ENCODE measurements at regions not wholly inside any gene's neighbourhood (a gene's known extent, or its start where the extent isn't known, plus 50 kb on each side); places are given as distances from the start of the nearest gene placed in this dataset.

DNA sequence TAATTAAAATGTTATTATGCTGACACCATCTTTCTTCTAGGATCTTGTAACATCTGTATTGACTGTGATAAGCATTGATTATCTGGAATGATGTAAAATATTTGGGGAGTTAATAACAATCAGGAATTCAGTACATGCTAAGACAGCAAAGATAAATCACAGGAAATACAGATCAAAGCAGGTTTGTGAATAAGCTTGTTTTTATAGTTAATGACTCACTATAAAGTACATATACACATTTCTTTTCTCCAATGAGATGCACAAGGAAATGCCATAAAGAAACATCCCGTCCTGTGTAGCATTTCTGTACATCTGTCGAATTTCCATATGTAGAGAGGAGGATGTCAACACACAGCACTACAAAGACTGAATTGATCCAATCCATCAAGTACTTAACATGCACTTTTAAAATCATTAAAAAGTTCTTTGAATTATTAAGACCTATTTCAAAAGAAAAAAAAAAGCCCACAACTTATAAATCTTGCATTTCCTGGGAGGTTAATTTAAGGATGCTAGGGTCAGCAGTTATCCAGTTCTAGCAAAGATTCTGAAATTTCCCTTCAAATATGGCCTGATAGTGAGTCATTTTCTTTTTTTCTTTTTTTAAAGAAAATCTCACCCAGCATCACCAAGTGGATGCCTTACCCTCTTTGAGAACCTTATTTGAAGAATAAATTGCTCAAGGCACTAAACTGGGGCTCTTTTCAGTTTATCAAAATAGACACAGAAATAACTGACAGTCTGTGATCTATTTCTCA is 243.2 kb upstream of the NR5A2 start:
- ATAC-seq, result no peak

GRCh38 chr1:199786695-199787094 is 240.8 kb upstream of the NR5A2 start:
- ATAC-seq (no peak), DNase-seq (ENCODE audit: low spot score in 2 of 2) (no peak)
- Mint-ChIP-seq H3K27ac (no peak overlapping the region), H3K36me3 (no peaks in the 10 kb centered on the region), H3K9me3 (no peaks in the 10 kb centered on the region)

More for the DNA sequence above, 243.2 kb upstream of the NR5A2 start:
- Mint-ChIP-seq H3K36me3 (no peaks in the 10 kb centered on the region), H3K9me3 (no peaks in the 10 kb centered on the region), H3K27ac (no peak overlapping the region)
- no peak for DNase-seq (ENCODE audit: low spot score in 2 of 2)

DNA sequence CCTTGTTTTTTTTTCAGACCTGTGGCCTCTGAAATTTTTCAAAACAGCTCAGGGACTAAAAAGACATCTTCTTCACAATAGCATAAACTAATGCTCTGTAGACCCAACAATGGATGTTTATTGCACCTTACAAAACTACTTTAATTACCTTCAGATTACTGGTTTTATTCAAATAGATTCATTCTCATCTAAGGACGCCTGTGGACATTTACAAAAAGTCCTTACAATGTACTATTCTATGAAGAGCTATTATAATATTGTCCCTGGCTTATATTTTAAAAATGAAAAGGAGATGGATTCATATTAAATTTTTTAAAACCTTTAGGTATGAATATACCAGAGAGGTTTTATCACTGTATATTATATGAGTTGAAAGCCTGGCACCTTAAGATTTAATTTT is 238.4 kb upstream of the NR5A2 start:
- Mint-ChIP-seq H3K9me3 (no peaks in the 10 kb centered on the region), H3K36me3 (no peaks in the 10 kb centered on the region), H3K27ac (no peak overlapping the region)
- no peak for ATAC-seq
- DNase-seq (ENCODE audit: low spot score in 2 of 2), result no peak

GRCh38 chr1:199791495-199791894 is 236.0 kb upstream of the NR5A2 start:
- ATAC-seq (no peak), DNase-seq (ENCODE audit: low spot score in 2 of 2) (no peak)
- Mint-ChIP-seq H3K36me3 (no peaks in the 10 kb centered on the region), H3K27ac (no peak overlapping the region), H3K9me3 (no peaks in the 10 kb centered on the region)

- no peak for ATAC-seq
Observed at GRCh38 chr1:199792874-199793273, 234.6 kb upstream of the NR5A2 start.

GRCh38 chr1:199794105-199794863 is 233.2 kb upstream of the NR5A2 start:
- DNase-seq (ENCODE audit: low spot score in 2 of 2) (no peak), ATAC-seq (no peak)
- H3K36me3 Mint-ChIP-seq, result no peaks in the 10 kb centered on the region
- H3K27ac Mint-ChIP-seq, result no peak overlapping the region
- H3K9me3 Mint-ChIP-seq, result no peaks in the 10 kb centered on the region

More at GRCh38 chr1:199792874-199793273, 234.6 kb upstream of the NR5A2 start:
- Mint-ChIP-seq H3K27ac (no peak overlapping the region), H3K36me3 (no peaks in the 10 kb centered on the region), H3K9me3 (no peaks in the 10 kb centered on the region)
- DNase-seq (ENCODE audit: low spot score in 2 of 2), result no peak

DNA sequence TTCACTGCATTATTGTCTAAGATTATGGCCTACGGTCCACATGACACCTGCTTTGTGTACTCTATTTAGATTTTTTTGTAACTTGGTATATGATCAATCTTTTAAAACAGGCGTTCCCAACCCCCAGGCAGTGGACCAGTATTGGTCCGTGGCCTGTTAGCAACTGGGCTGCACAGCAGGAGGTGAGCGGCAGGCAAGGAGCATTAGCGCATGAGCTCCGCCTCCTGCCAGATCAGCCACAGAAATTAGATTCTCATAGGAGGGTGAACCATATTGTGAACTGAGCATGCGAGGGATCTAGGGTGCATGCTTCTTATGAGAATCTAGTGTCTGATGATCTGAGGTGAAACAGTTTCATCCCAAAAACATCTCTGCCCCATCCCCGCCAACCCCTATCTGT is 228.4 kb upstream of the NR5A2 start:
- no peak overlapping the region for H3K27ac Mint-ChIP-seq
- H3K36me3 Mint-ChIP-seq, result no peaks in the 10 kb centered on the region
- DNase-seq (ENCODE audit: low spot score in 2 of 2) (no peak), ATAC-seq (no peak)
- H3K9me3 Mint-ChIP-seq, result no peaks in the 10 kb centered on the region

DNA sequence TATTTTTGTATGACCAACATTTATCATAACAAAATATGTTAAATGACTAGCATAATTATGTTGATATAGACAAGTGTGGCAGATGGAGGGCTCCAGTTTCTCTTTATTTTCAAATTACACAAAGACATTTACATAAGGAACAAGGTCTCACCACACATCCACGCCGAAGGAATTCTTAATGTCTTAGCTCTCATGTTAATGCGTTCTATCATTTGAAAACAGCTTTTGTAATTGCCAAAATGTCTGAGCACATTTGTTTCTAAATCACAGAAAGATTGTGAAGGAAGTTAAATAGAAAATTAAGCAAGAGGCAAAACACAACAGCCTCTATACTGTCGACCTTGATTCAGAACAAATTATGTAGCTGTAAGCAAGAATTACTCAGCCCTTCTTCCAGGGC is 223.0 kb upstream of the NR5A2 start:
- DNase-seq (ENCODE audit: low spot score in 2 of 2) (no peak), ATAC-seq (no peak)
- no peaks in the 10 kb centered on the region for H3K9me3 Mint-ChIP-seq
- H3K27ac Mint-ChIP-seq, result no peak overlapping the region
- H3K36me3 Mint-ChIP-seq, result no peaks in the 10 kb centered on the region

DNA sequence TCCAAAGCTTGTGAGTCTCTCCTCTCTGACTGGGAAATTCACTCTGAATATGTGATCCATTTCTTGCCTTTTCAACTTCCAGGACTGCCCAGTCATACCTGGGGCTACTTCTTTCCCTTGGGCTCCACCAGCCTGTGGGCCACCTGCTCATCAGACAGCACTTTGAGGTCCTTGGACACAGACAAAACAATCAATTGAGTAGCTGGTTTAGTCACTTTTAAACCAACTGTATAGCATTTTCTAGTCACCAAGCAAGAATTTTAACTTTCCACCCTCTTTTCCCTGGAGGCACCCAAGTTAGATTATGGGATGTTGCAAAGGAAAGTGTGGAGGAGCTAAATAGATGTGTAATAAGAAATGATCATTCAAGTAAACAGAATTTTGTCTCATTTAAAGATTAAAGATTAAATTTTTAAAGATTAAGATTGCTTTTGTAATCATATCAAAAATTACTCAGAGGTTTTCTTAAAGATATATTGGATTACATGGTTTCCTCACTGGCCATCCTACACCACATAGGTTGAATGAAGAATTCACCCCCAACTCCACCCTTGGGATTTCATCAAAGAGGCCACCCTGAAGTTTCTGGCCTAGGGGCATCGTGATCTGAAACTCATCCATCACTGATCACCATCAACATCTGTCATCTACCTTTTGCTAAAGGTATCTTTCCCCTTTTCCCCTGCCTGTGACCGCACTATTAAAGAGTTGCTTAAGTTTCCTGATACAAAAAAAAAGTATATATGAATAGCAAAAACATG is 219.2 kb upstream of the NR5A2 start:
- Mint-ChIP-seq H3K27ac (no peak overlapping the region), H3K9me3 (no peaks in the 10 kb centered on the region), H3K36me3 (no peaks in the 10 kb centered on the region)
- ATAC-seq (no peak), DNase-seq (ENCODE audit: low spot score in 2 of 2) (no peak)

- no peak for ATAC-seq
- no peak overlapping the region for H3K27ac Mint-ChIP-seq
- DNase-seq (ENCODE audit: low spot score in 2 of 2), result no peak
- H3K9me3 Mint-ChIP-seq, result peaks cover 0 to 4% of the 10 kb centered on the region in 2 donors
- no peaks in the 10 kb centered on the region for H3K36me3 Mint-ChIP-seq
Observed at GRCh38 chr1:199809311-199809710, 218.2 kb upstream of the NR5A2 start.

DNA sequence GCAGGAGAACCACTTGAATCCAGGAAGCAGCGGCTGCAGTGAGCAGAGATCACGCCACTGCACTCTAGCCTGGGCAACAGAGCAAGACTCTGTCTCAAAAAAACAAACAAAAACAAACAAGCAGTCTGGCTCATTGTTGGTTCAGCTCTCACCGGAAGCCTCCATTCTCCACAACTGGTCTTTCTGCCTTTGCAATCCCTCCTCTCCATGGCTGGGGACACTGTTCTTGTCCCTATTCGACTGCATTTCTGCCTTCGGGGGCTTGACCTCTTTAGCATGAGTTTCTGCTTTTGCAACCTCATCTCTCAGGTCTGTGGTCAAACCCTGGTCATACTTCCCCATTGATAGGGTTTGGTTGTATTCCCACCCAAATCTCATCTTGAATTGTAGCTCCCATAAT is 216.3 kb upstream of the NR5A2 start:
- no peaks in the 10 kb centered on the region for H3K36me3 Mint-ChIP-seq
- H3K9me3 Mint-ChIP-seq, result peaks cover 3 to 13% of the 10 kb centered on the region in 2 donors
- no peak for DNase-seq (ENCODE audit: low spot score in 2 of 2)
- H3K27ac Mint-ChIP-seq, result no peak overlapping the region
- ATAC-seq, result no peak

GRCh38 chr1:199813198-199813597 is 214.3 kb upstream of the NR5A2 start:
- Mint-ChIP-seq H3K27ac (no peak overlapping the region), H3K9me3 (peaks cover 4 to 17% of the 10 kb centered on the region in 2 donors), H3K36me3 (no peaks in the 10 kb centered on the region)
- ATAC-seq (no peak), DNase-seq (ENCODE audit: low spot score in 2 of 2) (no peak)

GRCh38 chr1:199815947-199816346 is 211.6 kb upstream of the NR5A2 start:
- H3K27ac Mint-ChIP-seq, result no peak overlapping the region
- no peak for ATAC-seq
- H3K9me3 Mint-ChIP-seq, result peaks cover 4 to 17% of the 10 kb centered on the region in 2 donors
- DNase-seq (ENCODE audit: low spot score in 2 of 2), result no peak
- no peaks in the 10 kb centered on the region for H3K36me3 Mint-ChIP-seq

GRCh38 chr1:199817266-199817665 is 210.2 kb upstream of the NR5A2 start:
- no peaks in the 10 kb centered on the region for H3K36me3 Mint-ChIP-seq
- H3K9me3 Mint-ChIP-seq, result peaks cover 4 to 17% of the 10 kb centered on the region in 2 donors
- DNase-seq (ENCODE audit: low spot score in 2 of 2) (no peak), ATAC-seq (no peak)
- no peak overlapping the region for H3K27ac Mint-ChIP-seq

GRCh38 chr1:199821029-199821779 is 206.3 kb upstream of the NR5A2 start:
- no peak for DNase-seq (ENCODE audit: low spot score in 2 of 2)
- ATAC-seq, result no peak
- no peaks in the 10 kb centered on the region for H3K36me3 Mint-ChIP-seq
- H3K27ac Mint-ChIP-seq, result no peak overlapping the region
- peaks cover 7 to 8% of the 10 kb centered on the region in 2 donors for H3K9me3 Mint-ChIP-seq

DNA sequence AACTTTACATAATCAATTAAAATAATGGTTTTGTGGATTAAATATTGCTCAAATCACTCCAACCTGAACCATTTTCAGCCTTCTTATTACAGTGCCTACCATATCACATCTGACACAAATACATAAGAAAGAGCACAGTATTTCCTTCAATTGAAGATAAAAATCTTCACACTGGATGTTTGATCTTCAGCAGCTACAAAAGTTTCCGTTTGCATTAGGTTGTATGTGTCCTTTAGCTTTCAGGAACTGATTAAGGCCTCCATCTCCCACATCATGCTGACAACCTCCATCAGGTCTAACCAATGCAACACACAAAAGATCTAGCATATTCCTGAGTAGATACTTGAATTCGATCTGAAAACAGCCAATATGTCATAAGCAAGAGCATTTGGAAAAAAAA is 195.1 kb upstream of the NR5A2 start:
- ATAC-seq, result no peak
- no peak overlapping the region for H3K27ac Mint-ChIP-seq
- H3K9me3 Mint-ChIP-seq, result peaks cover 0 to 11% of the 10 kb centered on the region in 2 donors
- no peak for DNase-seq (ENCODE audit: low spot score in 2 of 2)
- H3K36me3 Mint-ChIP-seq, result peaks cover 0 to 6% of the 10 kb centered on the region in 2 donors

Data from activated naive CD4-positive, alpha-beta T cell treated with anti-CD3 and anti-CD28 coated beads, Interleukin-2, amount 50 U/mL, for 72 hours (primary cell).